Left ventricle myocardium superior (tissue), 1 donor: ENCODE measurements at regions not wholly inside any gene's neighbourhood (a gene's known extent, or its start where the extent isn't known, plus 50 kb on each side); places are given as distances from the start of the nearest gene placed in this dataset.
A peak's percentile ranks its signal among the peaks of the same experiment; 100 is the strongest.

ENCODE experiments used
- ATAC-seq: fragments of 200-7000 bp; cut with Tn5 transposase; one replicate; pipeline ENCODE4 v1.9.1; 2020; ENCODE audit warnings: mild to moderate bottlenecking, moderate library complexity
- DNase-seq: peaks from one replicate; pipeline ENCODE4 v3.0.0-alpha.2; 2020
- intact Hi-C: fragments of 100-400 bp; cut with micrococcal nuclease; formaldehyde crosslinking; loops from one replicate; pipeline ENCODE4 v1.11.0; 2022
- donor health status: DM: no; HTN: yes; CAD: no; lungs with severe emphysema.

DNA sequence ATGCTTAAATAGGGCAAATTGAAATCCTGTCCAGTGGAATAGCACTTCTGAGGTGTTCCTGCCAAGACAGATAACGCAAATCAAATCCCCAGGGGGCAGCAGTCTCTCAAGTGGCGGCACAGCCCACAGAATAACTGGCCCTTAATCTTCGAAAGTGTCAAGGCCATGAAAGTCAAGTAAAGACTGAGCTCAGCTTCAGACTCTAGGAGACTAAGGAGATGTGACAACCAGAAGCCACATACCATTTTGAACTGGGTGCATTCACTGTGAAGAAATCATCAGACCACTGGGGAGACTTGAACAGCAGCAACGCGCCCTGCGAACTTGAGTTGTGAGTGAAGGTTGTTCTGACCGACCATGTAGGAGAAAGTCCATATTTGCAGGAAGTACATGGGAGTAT is 66.0 kb upstream of the ASAP2 start:
- DNase-seq (no peak), ATAC-seq (no peak)
- intact Hi-C loops = loop anchor here (10.0 kb wide), 1 partner anchor 194 kb away; no protein-coding TSS in a partner anchor

GRCh38 chr2:9139491-9140443 is 66.8 kb upstream of the ASAP2 start:
- DNase-seq (peak; percentile 85), ATAC-seq (peak; percentile 36)
- intact Hi-C loops = loop anchor here (10.0 kb wide), 1 partner anchor 195 kb away; no protein-coding TSS in a partner anchor

DNA sequence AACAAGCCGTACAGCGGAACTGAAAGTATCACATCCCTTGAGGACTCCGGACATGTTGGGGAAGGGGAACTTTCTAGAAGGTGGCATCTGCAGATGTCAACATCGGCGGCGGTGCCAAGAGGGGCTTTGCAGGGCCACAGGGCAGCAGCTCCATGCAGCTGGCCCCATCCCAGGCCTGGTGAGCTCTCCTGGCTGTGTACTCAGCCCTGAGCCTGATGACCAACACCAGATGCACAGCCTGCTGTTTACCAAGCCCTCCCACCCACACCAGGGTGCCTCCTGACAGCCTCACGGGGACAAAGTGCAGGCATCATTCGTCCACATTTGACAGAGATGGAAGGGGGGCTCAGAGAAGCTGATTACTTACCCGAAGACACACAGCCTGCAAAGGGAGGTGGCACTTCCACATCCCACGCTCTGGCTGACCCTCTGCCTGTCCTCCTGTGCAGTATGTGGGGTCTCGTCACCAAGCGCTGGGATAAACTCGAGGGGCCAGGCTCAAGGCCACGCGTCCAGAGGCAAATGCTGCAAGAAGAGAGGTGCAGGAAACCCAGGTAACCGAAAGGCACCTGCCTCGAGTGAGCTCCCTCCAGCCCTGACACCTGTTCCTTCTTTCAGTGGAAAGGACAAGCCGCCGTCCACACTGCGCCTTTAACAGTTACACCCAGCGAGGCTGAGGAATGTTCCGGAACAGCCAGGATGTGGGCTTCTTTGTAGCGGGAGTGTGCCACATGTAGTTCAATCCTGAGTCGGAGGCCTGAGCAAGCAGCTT is 69.0 kb upstream of the ASAP2 start:
- no peak for DNase-seq
- ATAC-seq = no peak
- intact Hi-C loops = no loop called here

DNA sequence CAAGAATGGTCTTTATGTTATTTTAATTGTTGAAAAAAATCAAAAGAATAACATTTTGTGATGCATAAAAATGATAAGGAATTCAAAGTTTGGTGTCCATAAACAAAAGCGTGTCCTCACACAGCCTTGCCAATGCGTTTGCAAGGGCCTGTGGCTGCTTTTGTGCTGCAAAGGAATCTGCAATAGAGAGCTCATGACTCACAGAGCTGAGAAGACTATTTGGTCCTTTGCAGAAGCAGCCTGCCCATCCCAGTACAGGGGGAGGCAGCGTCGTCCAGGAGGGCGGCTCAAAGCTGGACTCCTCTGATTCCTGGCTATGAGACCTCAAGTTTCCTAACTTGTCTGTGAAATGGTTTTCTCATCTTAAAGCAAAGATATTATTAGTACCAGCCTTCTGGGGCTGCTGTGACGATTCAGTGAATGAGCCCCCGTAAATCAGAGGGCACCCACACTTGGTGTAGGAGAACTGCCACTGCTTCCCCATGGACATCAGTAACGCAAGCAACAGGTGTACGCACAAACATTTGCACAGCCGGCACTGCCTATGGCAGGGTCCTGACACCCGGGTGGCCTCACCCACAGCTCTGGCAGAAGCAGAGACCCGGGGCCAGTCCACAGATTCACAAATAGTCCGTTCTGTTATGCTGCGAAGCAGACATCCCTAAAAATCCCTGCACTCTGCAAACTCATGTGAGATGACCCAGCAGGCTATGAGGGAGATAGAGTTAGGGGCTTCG is 70.6 kb upstream of the ASAP2 start:
- no peak for ATAC-seq
- DNase-seq = no peak
- intact Hi-C loops = no loop called here

GRCh38 chr2:9127316-9127715 is 79.3 kb upstream of the ASAP2 start:
- no peak for ATAC-seq
- no peak for DNase-seq
- intact Hi-C loops = no loop called here

GRCh38 chr2:9126540-9126939 is 80.1 kb upstream of the ASAP2 start:
- no peak for ATAC-seq
- no peak for DNase-seq
- intact Hi-C loops = no loop called here

GRCh38 chr2:9124231-9124741 is 82.3 kb upstream of the ASAP2 start:
- intact Hi-C loops = no loop called here
- DNase-seq (no peak), ATAC-seq (no peak)

DNA sequence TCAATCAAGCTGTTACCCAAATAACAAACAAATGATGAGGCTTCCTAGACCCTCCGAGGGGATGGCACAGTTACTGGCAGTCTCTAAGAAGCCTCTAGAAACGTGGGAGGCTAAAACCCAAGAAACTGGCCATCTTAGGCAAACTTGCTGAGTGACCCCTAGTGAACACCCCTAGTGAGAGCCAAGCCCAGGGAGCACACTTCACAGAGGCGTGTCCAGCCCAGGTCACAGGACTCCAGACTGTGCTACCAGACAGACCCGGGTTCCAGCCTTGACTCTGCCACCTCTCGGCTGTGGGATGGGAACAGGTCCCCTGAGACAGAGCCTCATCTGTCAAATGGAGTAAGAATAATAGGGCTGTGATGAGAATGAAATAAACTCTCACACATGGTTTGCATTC is 83.5 kb upstream of the ASAP2 start:
- no peak for ATAC-seq
- intact Hi-C loops = no loop called here
- DNase-seq = no peak

DNA sequence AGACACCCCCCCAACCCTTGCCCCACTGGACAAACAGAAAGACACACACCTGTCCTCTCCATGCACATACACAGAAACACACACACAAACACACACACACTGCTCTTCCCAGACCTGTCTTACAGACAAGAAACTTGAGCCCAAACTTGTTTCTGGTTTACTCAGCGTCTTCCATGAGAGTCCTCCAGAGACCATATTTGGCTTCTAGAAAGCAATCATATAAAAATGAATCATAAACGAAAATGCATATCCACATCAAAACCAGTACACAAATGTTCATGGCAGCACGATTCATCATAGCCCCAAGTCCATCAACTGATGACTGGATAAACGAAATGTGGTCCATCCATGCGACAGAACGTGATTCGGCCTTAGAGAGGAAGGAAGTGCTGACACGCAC is 84.2 kb upstream of the ASAP2 start:
- intact Hi-C loops = no loop called here

GRCh38 chr2:9118383-9118960 is 88.1 kb upstream of the ASAP2 start:
- ATAC-seq (no peak), DNase-seq (no peak)
- intact Hi-C loops = no loop called here

More for the DNA sequence above, 84.2 kb upstream of the ASAP2 start:
- no peak for DNase-seq
- no peak for ATAC-seq

DNA sequence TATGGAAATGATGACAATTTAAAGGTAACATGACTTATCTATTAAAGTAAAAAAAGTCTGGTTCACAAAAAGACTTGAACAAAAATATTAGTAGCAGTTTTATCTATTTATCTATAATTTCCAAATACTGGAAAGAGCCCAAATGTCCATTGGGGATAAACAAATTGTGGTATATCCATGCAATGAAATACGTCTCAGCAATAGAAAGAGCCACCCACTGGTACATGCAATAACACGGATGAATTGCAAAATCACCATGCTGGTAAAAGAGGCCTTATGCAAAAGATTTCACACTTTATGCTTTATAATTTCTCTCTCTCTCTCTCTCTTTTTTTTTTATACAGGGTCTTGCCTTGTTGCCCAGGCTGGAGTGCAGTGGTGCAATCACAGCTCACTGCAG is 91.4 kb upstream of the ASAP2 start:
- ATAC-seq (no peak), DNase-seq (no peak)
- intact Hi-C loops = no loop called here

GRCh38 chr2:9114458-9114857 is 92.2 kb upstream of the ASAP2 start:
- no peak for ATAC-seq
- intact Hi-C loops = no loop called here
- no peak for DNase-seq

GRCh38 chr2:9113916-9114315 is 92.7 kb upstream of the ASAP2 start:
- ATAC-seq (no peak), DNase-seq (no peak)
- intact Hi-C loops = no loop called here

GRCh38 chr2:9113262-9113661 is 93.3 kb upstream of the ASAP2 start:
- no peak for ATAC-seq
- DNase-seq = no peak
- intact Hi-C loops = no loop called here

- peak; percentile 36 for ATAC-seq
- intact Hi-C loops = no loop called here
- DNase-seq = peak; percentile 38
Observed at GRCh38 chr2:9112079-9112721, 94.4 kb upstream of the ASAP2 start.

DNA sequence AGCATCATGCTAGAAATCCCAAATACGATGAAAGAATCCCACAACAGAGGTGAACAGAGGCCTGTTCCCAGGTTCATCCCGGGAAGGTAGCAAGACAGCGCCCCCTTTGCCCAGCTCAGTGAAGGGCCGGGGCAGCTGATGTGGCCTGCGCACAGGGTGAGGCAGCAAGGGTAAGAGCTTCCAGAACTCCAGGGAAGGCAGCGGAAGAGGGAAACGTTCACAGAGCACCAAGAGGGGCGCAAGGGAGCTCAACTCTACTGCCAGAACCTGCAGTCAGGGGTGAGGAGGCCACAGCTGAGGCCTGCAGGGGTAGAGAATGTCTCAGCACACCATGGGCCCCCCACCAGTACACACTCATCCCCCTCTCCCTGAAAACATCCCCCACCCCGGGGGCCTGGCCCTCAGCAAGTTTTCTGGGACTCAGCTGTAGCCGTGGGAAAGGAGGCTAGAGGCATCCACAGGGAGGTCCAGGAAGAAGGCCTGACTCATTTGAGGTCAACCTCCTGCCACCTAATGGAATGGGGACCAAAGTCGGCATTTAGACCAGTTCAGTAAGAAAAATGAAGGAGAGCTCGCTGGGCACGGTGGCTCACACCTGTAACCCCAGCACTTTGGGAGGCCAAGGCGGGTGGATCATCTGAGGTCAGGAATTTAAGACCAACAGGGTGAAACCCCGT is 95.6 kb upstream of the ASAP2 start:
- intact Hi-C loops = no loop called here
- no peak for ATAC-seq
- no peak for DNase-seq

GRCh38 chr2:9110346-9110884 is 96.2 kb upstream of the ASAP2 start:
- intact Hi-C loops = no loop called here
- DNase-seq = no peak
- ATAC-seq = no peak

DNA sequence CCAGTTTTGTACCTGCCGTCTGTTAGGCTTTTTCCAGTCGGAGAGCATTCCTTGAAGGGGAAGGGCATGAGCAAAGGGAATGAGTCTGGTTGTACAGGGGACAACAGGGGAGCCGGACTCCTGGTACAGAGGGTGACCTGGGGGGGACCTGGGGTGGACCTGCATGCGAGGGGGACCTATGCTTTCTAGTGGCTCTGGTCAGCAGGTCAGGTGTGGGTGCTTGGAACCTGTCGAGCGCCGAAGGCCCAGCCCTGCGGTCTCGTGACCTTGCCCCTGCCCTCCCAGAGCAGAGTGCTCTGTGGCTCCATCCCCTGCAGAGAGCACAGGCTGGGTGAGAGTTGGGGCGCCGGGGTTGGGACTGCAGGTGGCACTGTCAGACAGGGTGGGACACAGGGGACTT is 96.7 kb upstream of the ASAP2 start:
- intact Hi-C loops = no loop called here
- DNase-seq = no peak
- ATAC-seq = no peak
